ENCODE measurements at regions not wholly inside any gene's neighbourhood (a gene's known extent, or its start where the extent isn't known, plus 50 kb on each side); places are given as distances from the start of the nearest gene placed in this dataset.
A peak's percentile ranks its signal among the peaks of the same experiment; 100 is the strongest.
"Not testable (repeated sequence)": the region's sequence is repeated elsewhere in the genome, so short reads cannot be mapped to it uniquely, and the experiment has no call there.

DNA sequence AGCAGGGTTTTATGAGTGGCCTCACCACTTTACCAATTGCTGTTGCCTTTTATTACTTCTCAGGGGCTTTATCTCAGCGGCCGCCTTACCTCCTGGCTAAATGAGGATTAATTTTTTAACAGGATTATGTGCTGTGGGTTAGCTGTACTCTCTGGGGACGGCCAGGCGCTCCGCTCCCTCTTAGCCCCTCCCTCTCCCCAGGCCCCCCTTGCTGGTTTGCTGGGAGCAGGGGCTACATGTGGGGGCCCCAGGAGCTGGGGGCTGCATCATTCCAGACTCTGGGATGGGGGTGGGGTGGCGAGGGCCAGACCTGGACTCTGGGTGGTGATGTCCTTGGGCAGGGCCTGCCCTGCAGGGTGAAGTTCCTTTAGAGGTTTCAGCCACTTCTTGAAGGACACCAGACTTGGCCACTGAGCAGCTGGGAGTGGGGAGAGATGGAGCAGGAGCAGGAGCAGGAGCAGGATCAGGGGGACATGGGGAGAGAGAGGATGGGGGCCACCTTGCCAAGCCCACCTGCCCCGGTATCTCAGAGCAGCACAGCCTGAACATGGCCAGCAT lies 196.1 kb downstream of the GOLGA6L6 start:
- no peaks in the 10 kb centered on the region for H3K27me3 ChIP-seq (ENCODE audit: control insufficient read depth in 3 of 3, insufficient read depth in 3 of 3, low read length in 3 of 3)
- H3K36me3 ChIP-seq (ENCODE audit: control insufficient read depth in 3 of 3, insufficient read depth in 2 of 3, low read depth in 1 of 3, low read length in 3 of 3) = peaks cover 0 to 2% (median 0%) of the 10 kb centered on the region in 3 donors
- no peaks in the 10 kb centered on the region for H3K4me1 ChIP-seq (ENCODE audit: control insufficient read depth in 3 of 3, insufficient read depth in 2 of 3, low read depth in 1 of 3, low read length in 2 of 3)
- H3K4me3 ChIP-seq (ENCODE audit: low read depth in 1 of 3, low read length in 3 of 3) = no peak overlapping the region
- H3K9me3 ChIP-seq (ENCODE audit: control insufficient read depth in 2 of 2, insufficient read depth in 1 of 2, low read depth in 1 of 2, low read length in 1 of 2) = peaks cover 22 to 94% of the 10 kb centered on the region in 2 donors
- DNase-seq (no peak), FAIRE-seq (no peak)
- H3K27ac ChIP-seq (ENCODE audit: low read depth in 1 of 3, low read length in 2 of 3) = no peak overlapping the region
- 71 to 84% (median 82%) methylated on average over 6 to 7 of the region's 7 CpGs for WGBS, 3 donors

DNA sequence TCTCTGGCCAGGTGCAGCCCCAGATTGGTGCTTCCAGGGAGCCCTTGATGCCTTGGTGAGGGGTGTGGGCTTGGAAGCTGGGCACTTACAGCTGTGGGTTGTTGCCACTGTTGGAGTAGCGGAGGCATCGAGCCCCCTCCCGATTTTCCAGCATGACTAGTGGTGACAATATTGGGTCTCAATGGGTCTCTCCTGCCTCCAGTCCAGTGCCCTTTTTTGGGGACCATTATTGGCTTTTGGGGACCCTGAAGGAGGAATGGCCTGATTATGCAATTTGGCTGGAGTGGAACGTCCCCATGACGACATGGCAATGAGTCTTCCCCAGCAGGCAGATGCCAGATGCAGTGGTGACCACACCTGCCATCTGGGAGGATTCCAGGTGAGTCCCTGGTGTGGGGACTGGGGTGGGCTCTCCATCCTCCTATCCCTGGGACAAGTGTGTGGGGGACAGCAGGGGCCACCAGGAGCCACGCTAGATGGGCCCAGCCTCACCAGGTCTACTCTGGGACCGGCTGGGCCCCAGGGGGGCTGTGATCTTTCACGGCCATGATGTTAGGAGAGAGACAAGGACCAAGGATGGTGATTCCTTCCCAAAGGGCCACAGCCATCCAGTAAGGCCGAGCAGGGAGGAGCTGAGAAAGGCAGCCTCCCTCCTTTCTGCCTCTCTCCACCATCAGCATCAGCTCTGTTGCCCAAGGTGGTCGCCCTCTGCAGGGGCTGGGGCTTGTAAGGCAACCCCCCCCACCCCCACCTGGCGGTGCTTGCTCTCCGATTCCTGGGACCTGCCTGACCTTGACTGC lies 196.8 kb downstream of the GOLGA6L6 start:
- no peak overlapping the region for H3K4me3 ChIP-seq (ENCODE audit: low read depth in 1 of 3, low read length in 3 of 3)
- peaks cover 26 to 94% of the 10 kb centered on the region in 2 donors for H3K9me3 ChIP-seq (ENCODE audit: control insufficient read depth in 2 of 2, insufficient read depth in 1 of 2, low read depth in 1 of 2, low read length in 1 of 2)
- H3K27ac ChIP-seq (ENCODE audit: low read depth in 1 of 3, low read length in 2 of 3) = no peak overlapping the region
- 73 to 77% (median 77%) methylated on average over 12 of the region's 12 CpGs for WGBS, 3 donors
- peaks cover 0 to 2% (median 0%) of the 10 kb centered on the region in 3 donors for H3K36me3 ChIP-seq (ENCODE audit: control insufficient read depth in 3 of 3, insufficient read depth in 2 of 3, low read depth in 1 of 3, low read length in 3 of 3)
- FAIRE-seq (no peak), DNase-seq (no peak)
- H3K27me3 ChIP-seq (ENCODE audit: control insufficient read depth in 3 of 3, insufficient read depth in 3 of 3, low read length in 3 of 3) = no peaks in the 10 kb centered on the region
- H3K4me1 ChIP-seq (ENCODE audit: control insufficient read depth in 3 of 3, insufficient read depth in 2 of 3, low read depth in 1 of 3, low read length in 2 of 3) = no peaks in the 10 kb centered on the region

DNA sequence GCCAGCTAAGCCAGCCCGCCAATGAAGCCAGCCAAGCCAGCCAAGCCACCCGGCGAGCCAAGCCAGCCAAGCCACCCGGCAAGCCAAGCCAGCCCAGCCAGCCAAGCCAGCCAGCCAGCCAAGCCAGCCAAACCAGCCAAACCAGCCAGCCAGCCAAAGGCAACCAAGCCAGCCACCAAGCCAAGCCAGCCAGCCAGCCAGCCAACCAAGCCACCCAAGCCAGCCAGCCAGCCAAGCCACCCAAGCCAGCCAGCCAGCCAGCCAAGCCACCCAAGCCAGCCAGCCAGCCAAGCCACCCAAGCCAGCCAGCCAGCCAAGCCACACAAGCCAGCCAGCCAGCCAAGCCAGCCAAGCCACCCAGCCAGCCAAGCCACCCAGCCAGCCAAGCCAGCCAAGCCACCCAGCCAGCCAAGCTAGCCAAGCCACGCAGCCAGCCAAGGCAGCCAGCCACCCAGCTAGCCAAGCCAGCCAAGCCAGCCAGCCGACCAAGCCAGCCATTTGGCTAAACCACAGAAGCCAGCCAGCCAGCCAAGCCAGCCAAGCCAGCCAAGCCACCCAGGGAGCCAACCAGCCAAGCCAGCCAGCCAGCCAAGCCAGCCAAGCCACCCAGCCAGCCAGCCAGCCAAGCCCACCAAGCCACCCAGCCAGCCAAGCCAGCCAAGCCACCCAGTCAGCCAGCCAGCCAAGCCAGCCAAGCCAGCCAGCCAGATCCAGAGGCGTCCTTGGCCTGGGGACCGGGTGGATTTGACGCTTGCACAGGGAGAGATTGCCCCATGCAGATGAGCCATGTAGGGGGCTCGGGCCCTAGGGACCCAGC lies 198.0 kb downstream of the GOLGA6L6 start:
- FAIRE-seq = not testable (repeated sequence)
- H3K9me3 ChIP-seq (ENCODE audit: control insufficient read depth in 2 of 2, insufficient read depth in 1 of 2, low read depth in 1 of 2, low read length in 1 of 2) = peaks cover 23 to 88% of the 10 kb centered on the region in 2 donors

DNA sequence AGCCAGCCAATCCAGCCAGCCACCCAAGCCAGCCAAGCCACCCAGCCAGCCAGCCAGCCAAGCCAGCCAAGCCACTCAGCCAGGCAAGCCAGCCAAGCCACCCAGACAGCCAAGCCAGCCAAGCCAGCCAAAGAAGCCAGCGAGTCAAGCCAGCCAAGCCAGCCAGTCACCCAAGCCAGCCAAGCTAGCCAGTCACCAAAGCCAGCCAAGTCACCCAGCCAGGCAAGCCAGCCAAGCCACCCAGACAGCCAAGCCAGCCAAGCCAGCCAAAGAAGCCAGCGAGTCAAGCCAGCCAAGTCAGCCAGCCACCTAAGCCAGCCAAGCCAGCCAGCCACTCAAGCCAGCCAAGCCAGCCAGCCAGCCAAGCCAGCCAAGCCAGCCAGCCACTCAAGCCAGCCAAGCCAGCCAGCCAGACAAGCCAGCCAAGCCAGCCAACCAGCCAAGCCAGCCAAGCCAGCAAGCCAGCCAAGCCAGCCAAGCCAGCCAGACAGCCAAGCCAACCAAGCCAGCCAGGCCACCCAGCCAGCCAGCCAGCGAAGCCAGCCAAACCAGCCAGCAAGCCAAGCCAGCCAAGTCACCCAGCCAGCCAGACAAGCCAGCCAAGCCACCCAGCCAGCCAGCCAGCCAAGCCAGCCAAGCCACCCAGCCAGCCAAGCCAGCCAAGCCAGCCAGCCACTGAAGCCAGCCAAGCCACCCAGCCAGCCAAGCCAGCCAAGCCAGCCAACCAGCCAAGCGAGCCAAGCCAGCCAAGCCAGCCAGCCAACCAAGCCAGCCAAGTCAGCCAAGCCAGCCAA lies 198.8 kb downstream of the GOLGA6L6 start:
- H3K27me3 ChIP-seq (ENCODE audit: control insufficient read depth in 3 of 3, insufficient read depth in 3 of 3, low read length in 3 of 3); H3K4me1 ChIP-seq (ENCODE audit: control insufficient read depth in 3 of 3, insufficient read depth in 2 of 3, low read depth in 1 of 3, low read length in 2 of 3); H3K36me3 ChIP-seq (ENCODE audit: control insufficient read depth in 3 of 3, insufficient read depth in 2 of 3, low read depth in 1 of 3, low read length in 3 of 3); FAIRE-seq; DNase-seq; H3K27ac ChIP-seq (ENCODE audit: low read depth in 1 of 3, low read length in 2 of 3); H3K4me3 ChIP-seq (ENCODE audit: low read depth in 1 of 3, low read length in 3 of 3): not testable (repeated sequence)
- H3K9me3 ChIP-seq (ENCODE audit: control insufficient read depth in 2 of 2, insufficient read depth in 1 of 2, low read depth in 1 of 2, low read length in 1 of 2) = peaks cover 23 to 82% of the 10 kb centered on the region in 2 donors
- WGBS, 3 donors = 62 to 67% (median 65%) methylated on average over 4 of the region's 4 CpGs

More for the DNA sequence above, 198.0 kb downstream of the GOLGA6L6 start:
- not testable (repeated sequence) for H3K4me1 ChIP-seq (ENCODE audit: control insufficient read depth in 3 of 3, insufficient read depth in 2 of 3, low read depth in 1 of 3, low read length in 2 of 3); H3K4me3 ChIP-seq (ENCODE audit: low read depth in 1 of 3, low read length in 3 of 3); H3K27me3 ChIP-seq (ENCODE audit: control insufficient read depth in 3 of 3, insufficient read depth in 3 of 3, low read length in 3 of 3); DNase-seq; H3K36me3 ChIP-seq (ENCODE audit: control insufficient read depth in 3 of 3, insufficient read depth in 2 of 3, low read depth in 1 of 3, low read length in 3 of 3); H3K27ac ChIP-seq (ENCODE audit: low read depth in 1 of 3, low read length in 2 of 3)
- 80 to 83% (median 81%) methylated on average over 10 of the region's 10 CpGs for WGBS, 3 donors

DNA sequence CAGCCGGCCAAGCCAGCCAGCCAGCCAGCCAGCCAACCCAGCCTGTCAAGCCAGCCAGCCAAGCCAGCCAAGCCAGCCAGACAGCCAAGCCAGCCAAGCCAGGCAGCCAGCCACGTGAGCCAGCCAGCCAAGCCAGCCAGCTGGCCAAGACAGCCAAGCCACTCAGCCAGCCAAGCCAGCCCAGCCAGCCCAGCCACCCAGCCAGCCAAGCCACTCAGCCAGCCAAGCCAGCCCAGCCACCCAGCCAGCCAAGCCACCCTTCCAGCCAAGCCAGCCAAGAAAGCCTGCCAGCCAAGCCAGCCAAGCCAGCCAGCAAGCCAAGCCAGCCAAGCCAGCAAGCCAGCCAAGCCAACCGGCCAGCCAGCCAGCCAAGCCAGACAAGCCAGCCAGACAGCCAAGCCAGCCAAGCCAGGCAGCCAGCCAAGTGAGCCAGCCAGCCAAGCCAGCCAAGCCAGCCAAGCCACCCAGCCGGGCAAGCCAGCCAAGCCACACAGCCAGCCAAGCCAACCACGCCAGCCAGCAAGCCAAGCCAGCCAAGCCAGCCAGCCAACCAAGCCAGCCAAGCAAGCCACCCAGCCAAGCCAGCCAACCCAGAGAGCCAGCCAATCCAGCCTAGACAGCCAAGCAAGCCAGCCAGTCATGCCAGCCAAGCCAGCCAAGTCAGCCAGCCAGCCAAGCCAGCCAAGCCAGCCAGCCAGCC lies 199.5 kb downstream of the GOLGA6L6 start:
- Histone ChIP-seq H3K27ac (ENCODE audit: low read depth in 1 of 3, low read length in 2 of 3) (no peak overlapping the region), H3K9me3 (ENCODE audit: control insufficient read depth in 2 of 2, insufficient read depth in 1 of 2, low read depth in 1 of 2, low read length in 1 of 2) (peaks cover 23 to 78% of the 10 kb centered on the region in 2 donors), H3K36me3 (ENCODE audit: control insufficient read depth in 3 of 3, insufficient read depth in 2 of 3, low read depth in 1 of 3, low read length in 3 of 3) (peaks cover 0 to 2% (median 0%) of the 10 kb centered on the region in 3 donors), H3K4me1 (ENCODE audit: control insufficient read depth in 3 of 3, insufficient read depth in 2 of 3, low read depth in 1 of 3, low read length in 2 of 3) (no peaks in the 10 kb centered on the region), H3K4me3 (ENCODE audit: low read depth in 1 of 3, low read length in 3 of 3) (no peak overlapping the region), H3K27me3 (ENCODE audit: control insufficient read depth in 3 of 3, insufficient read depth in 3 of 3, low read length in 3 of 3) (no peaks in the 10 kb centered on the region)
- FAIRE-seq (no peak), DNase-seq (no peak)
- 63 to 76% (median 71%) methylated on average over 5 of the region's 5 CpGs for WGBS, 3 donors

DNA sequence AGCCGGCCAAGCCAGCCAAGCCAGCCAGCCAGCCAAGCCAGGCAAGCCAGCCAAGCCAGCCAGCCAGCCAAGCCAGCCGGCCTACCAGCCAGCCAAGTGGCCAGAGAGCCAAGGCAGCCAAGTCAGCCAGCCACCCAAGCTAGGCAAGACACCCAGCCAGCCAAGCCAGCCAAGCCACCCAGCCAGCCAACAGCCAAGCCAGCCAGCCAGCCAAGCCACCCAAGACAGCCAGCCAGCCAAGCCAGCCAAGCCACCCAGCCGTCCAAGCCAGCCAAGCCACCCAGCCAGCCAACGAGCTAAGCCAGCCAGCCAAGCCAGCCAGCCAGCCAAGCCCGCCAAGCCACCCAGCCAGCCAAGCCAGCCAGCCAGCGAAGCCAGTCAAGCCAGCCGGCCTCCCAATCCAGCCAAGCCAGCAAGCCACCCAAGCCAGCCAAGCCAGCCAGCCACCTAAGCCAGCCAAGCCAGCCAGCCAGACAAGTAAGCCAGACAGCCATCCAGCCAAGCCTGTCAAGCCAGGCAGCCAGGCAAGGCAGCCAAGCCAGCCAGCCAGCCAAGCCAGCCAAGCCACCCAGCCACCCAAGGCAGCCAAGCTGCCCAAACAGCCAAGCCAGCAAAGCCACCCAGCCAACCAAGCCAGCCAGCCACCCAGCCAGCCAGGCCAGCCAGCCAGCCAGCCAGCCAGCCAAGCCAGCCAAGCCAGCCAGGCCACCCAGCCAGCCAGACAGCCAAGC lies 200.5 kb downstream of the GOLGA6L6 start:
- Histone ChIP-seq H3K4me1 (ENCODE audit: control insufficient read depth in 3 of 3, insufficient read depth in 2 of 3, low read depth in 1 of 3, low read length in 2 of 3) (no peaks in the 10 kb centered on the region), H3K27me3 (ENCODE audit: control insufficient read depth in 3 of 3, insufficient read depth in 3 of 3, low read length in 3 of 3) (no peaks in the 10 kb centered on the region), H3K27ac (ENCODE audit: low read depth in 1 of 3, low read length in 2 of 3) (no peak overlapping the region), H3K36me3 (ENCODE audit: control insufficient read depth in 3 of 3, insufficient read depth in 2 of 3, low read depth in 1 of 3, low read length in 3 of 3) (peaks cover 0 to 2% (median 0%) of the 10 kb centered on the region in 3 donors), H3K9me3 (ENCODE audit: control insufficient read depth in 2 of 2, insufficient read depth in 1 of 2, low read depth in 1 of 2, low read length in 1 of 2) (peaks cover 19 to 69% of the 10 kb centered on the region in 2 donors), H3K4me3 (ENCODE audit: low read depth in 1 of 3, low read length in 3 of 3) (no peak overlapping the region)
- FAIRE-seq (no peak), DNase-seq (peak in 1 of 2 donors; percentile 22)
- WGBS, 3 donors = 71 to 74% (median 73%) methylated on average over 7 of the region's 7 CpGs

DNA sequence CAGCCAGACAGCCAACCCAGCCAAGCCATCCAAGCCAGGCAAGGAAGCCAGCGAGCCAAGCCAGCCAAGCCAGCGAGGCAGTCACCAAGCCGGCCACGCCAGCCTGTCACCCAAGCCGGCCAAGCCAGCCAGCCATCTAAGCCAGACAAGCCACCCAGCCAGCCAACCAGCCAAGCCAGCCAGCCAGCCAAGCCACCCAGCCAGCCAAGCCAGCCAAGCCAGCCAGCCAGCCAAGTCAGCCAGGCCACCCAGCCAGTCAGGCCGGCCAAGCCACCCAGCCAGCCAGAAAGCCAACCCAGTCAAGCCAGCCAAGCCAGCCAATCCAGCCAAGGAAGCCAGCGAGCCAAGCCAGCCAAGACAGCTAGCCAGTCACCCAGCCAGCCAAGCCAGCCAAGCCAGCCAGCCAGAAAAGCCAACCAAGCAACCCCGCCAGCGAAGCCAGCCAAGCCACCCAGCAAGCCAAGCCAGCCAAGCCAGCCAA lies 201.2 kb downstream of the GOLGA6L6 start:
- peaks cover 16 to 62% of the 10 kb centered on the region in 2 donors for H3K9me3 ChIP-seq (ENCODE audit: control insufficient read depth in 2 of 2, insufficient read depth in 1 of 2, low read depth in 1 of 2, low read length in 1 of 2)
- FAIRE-seq = no peak

More for the DNA sequence above, 201.2 kb downstream of the GOLGA6L6 start:
- DNase-seq = no peak
- peaks cover 0 to 2% (median 0%) of the 10 kb centered on the region in 3 donors for H3K36me3 ChIP-seq (ENCODE audit: control insufficient read depth in 3 of 3, insufficient read depth in 2 of 3, low read depth in 1 of 3, low read length in 3 of 3)
- H3K27ac ChIP-seq (ENCODE audit: low read depth in 1 of 3, low read length in 2 of 3) = no peak overlapping the region
- WGBS, 3 donors = 73 to 78% (median 77%) methylated on average over 9 of the region's 9 CpGs
- H3K4me3 ChIP-seq (ENCODE audit: low read depth in 1 of 3, low read length in 3 of 3) = no peak overlapping the region
- H3K4me1 ChIP-seq (ENCODE audit: control insufficient read depth in 3 of 3, insufficient read depth in 2 of 3, low read depth in 1 of 3, low read length in 2 of 3) = no peaks in the 10 kb centered on the region
- no peaks in the 10 kb centered on the region for H3K27me3 ChIP-seq (ENCODE audit: control insufficient read depth in 3 of 3, insufficient read depth in 3 of 3, low read length in 3 of 3)

All from small intestine (tissue), 7 donors.